HL-60 (cell line): ENCODE measurements at regions not wholly inside any gene's neighbourhood (a gene's known extent, or its start where the extent isn't known, plus 50 kb on each side); places are given as distances from the start of the nearest gene placed in this dataset.

Experiments used
- DNase-seq, 2 experiments: peaks; one replicate each; pipeline ENCODE4 v3.0.0-alpha.2; 2010 to 2020; ENCODE audit warnings: low read depth in 1 of 2, low spot score in 1 of 2
- H3K27ac ChIP-seq: fragments of 250-450 bp; sonication (Bioruptor Pico); replicated peaks from 2 replicates; pipeline ENCODE4 v1.5.1; 2020; ENCODE audit warnings: mild to moderate bottlenecking, moderate library complexity
- H3K27me3 ChIP-seq: fragments of 250-450 bp; sonication (Bioruptor Pico); 2 replicates; pipeline ENCODE4 v1.5.1; 2021; ENCODE audit warnings: mild to moderate bottlenecking, moderate library complexity; ENCODE audit not compliant: insufficient read depth, poor library complexity, severe bottlenecking
- H3K4me3 ChIP-seq: replicated peaks from 2 replicates; pipeline ENCODE4 v1.5.1; 2011; ENCODE audit warnings: mild to moderate bottlenecking, control low read depth, low read length; ENCODE audit not compliant: insufficient read depth
- GABPA ChIP-seq: IDR thresholded peaks from 2 replicates; pipeline ENCODE4 v1.6.1; 2012; ENCODE audit warnings: low read depth
- POLR2AphosphoS5 ChIP-seq: IDR thresholded peaks from 2 replicates; pipeline ENCODE4 v1.6.1; 2012; ENCODE audit warnings: low read depth
- SPI1 ChIP-seq: IDR thresholded peaks from 2 replicates; pipeline ENCODE4 v1.6.1; 2012; ENCODE audit warnings: low read depth, mild to moderate bottlenecking, borderline replicate concordance
- TF ChIP-seq, protein P1 (sequence below): IDR thresholded peaks from one replicate; pipeline ENCODE4 v1.5.1; 2011; ENCODE audit warnings: low read length, control low read depth, inconsistent platforms; ENCODE audit not compliant: insufficient read depth
- TF ChIP-seq, protein P2 (sequence below): IDR thresholded peaks from 2 replicates; pipeline ENCODE4 v1.6.1; 2012; ENCODE audit warnings: low read depth; ENCODE audit not compliant: insufficient replicate concordance

DNA sequence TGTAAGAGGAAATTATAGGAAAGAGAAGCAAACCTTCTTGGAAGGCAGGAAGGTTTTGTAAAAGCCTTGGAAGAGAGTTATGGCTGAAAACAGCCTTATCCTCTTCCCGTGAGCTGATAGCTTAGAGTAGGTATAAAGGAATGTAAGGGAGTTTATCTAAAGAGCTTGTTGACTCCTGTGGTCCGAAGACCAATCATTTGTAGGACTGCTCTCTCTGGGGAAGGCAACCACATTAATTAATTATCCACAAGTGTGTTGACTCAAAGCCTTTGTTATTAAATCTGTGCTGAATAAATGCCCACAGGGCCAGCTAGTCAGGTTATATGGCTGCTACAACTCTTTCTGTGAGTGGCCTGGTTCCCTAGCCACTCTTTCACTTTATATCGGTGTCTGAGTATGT lies 452.1 kb upstream of the RASGRP1 start:
- no peak overlapping the region for H3K27ac ChIP-seq
- no peak overlapping the region for H3K4me3 ChIP-seq
- peaks cover 2% of the 10 kb centered on the region for H3K27me3 ChIP-seq
- DNase-seq = no peak
- TF ChIP-seq SPI1 (no peak), POLR2AphosphoS5 (no peak), GABPA (no peak)
- TF ChIP-seq, protein P1, sequence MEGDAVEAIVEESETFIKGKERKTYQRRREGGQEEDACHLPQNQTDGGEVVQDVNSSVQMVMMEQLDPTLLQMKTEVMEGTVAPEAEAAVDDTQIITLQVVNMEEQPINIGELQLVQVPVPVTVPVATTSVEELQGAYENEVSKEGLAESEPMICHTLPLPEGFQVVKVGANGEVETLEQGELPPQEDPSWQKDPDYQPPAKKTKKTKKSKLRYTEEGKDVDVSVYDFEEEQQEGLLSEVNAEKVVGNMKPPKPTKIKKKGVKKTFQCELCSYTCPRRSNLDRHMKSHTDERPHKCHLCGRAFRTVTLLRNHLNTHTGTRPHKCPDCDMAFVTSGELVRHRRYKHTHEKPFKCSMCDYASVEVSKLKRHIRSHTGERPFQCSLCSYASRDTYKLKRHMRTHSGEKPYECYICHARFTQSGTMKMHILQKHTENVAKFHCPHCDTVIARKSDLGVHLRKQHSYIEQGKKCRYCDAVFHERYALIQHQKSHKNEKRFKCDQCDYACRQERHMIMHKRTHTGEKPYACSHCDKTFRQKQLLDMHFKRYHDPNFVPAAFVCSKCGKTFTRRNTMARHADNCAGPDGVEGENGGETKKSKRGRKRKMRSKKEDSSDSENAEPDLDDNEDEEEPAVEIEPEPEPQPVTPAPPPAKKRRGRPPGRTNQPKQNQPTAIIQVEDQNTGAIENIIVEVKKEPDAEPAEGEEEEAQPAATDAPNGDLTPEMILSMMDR = no peak
- TF ChIP-seq, protein P2, sequence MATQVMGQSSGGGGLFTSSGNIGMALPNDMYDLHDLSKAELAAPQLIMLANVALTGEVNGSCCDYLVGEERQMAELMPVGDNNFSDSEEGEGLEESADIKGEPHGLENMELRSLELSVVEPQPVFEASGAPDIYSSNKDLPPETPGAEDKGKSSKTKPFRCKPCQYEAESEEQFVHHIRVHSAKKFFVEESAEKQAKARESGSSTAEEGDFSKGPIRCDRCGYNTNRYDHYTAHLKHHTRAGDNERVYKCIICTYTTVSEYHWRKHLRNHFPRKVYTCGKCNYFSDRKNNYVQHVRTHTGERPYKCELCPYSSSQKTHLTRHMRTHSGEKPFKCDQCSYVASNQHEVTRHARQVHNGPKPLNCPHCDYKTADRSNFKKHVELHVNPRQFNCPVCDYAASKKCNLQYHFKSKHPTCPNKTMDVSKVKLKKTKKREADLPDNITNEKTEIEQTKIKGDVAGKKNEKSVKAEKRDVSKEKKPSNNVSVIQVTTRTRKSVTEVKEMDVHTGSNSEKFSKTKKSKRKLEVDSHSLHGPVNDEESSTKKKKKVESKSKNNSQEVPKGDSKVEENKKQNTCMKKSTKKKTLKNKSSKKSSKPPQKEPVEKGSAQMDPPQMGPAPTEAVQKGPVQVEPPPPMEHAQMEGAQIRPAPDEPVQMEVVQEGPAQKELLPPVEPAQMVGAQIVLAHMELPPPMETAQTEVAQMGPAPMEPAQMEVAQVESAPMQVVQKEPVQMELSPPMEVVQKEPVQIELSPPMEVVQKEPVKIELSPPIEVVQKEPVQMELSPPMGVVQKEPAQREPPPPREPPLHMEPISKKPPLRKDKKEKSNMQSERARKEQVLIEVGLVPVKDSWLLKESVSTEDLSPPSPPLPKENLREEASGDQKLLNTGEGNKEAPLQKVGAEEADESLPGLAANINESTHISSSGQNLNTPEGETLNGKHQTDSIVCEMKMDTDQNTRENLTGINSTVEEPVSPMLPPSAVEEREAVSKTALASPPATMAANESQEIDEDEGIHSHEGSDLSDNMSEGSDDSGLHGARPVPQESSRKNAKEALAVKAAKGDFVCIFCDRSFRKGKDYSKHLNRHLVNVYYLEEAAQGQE = no peak

DNA sequence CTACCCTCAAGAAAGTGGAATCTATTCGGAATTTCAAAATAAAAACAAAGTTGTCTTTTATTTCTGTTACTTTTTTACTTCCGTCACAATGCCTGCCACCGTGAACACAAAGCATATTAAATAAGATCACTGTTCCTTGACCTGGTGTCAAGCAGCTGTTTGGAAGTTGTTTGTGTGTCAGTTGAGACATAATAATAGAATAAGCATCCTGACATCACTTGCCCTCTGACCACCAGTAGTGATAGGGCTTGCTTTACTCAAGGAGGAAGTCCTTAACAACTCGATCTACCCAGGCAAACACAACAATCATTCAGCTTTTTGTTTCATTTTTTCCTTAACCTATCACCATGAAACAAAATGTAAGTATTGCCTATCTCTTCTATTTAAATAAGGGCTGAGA lies 454.4 kb upstream of the RASGRP1 start:
- no peak for TF ChIP-seq SPI1
- TF ChIP-seq, protein P2 = no peak
- Histone ChIP-seq H3K4me3 (no peak overlapping the region), H3K27me3 (peaks cover 2% of the 10 kb centered on the region), H3K27ac (no peak overlapping the region)
- no peak for DNase-seq

DNA sequence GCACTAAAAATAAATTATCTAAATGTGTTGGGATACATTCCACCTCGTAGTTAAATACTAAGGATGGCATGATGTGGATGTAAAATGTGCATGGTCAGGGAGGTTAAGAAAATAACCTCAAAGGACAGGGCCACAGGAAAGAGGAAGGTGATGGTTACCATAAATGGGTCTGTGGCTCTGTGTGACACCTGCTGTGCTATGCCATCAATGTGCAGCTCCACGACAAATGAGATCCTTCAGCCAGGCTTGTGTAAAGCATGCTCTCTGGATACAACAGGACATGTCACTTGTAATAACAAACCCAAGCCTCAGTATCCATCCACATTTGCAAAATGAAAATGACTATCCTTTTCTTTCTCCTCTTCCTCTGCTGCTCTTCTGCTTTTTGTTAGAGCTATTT lies 456.7 kb upstream of the RASGRP1 start:
- H3K27me3 ChIP-seq = peaks cover 2% of the 10 kb centered on the region
- no peak overlapping the region for H3K27ac ChIP-seq
- TF ChIP-seq, protein P1 = no peak
- no peak for TF ChIP-seq POLR2AphosphoS5
- TF ChIP-seq SPI1 = no peak
- no peak for TF ChIP-seq GABPA
- TF ChIP-seq, protein P2 = no peak
- no peak for DNase-seq
- H3K4me3 ChIP-seq = no peak overlapping the region
